KBM-7 (cell line): ENCODE measurements at regions not wholly inside any gene's neighbourhood (a gene's known extent, or its start where the extent isn't known, plus 50 kb on each side); places are given as distances from the start of the nearest gene placed in this dataset.
"Not testable (repeated sequence)": the region's sequence is repeated elsewhere in the genome, so short reads cannot be mapped to it uniquely, and the experiment has no call there.

ENCODE experiments used
- DNase-seq: peaks from one replicate; pipeline ENCODE4 v3.0.0-alpha.2; 2015
- in situ Hi-C: fragments of 300-500 bp; cut with MboI; formaldehyde crosslinking; loops from 2 replicates; pipeline ENCODE4 v1.14.3; 2020; ENCODE audit warnings: low sequenced_read_pairs, low pct_unique_long_range_greater_than_20kb, mixed read lengths

GRCh38 chr17:31600144-31600543 lies 208.7 kb downstream of the RAB11FIP4 start:
- in situ Hi-C loops, DNase-seq: not testable (repeated sequence)

- in situ Hi-C loops, result no loop called here
- DNase-seq, result no peak
Measured at GRCh38 chr17:31598921-31599571, 207.6 kb downstream of the RAB11FIP4 start.

- in situ Hi-C loops, result no loop called here
- DNase-seq, result no peak
Measured at GRCh38 chr17:31598399-31598782, 206.9 kb downstream of the RAB11FIP4 start.

- DNase-seq, result no peak
- in situ Hi-C loops, result no loop called here
Measured at GRCh38 chr17:31597646-31598398, 206.3 kb downstream of the RAB11FIP4 start.

GRCh38 chr17:31596382-31597323 lies 205.2 kb downstream of the RAB11FIP4 start:
- in situ Hi-C loops, result no loop called here
- DNase-seq, result peak; percentile 88

- DNase-seq, result no peak
Measured at GRCh38 chr17:31595666-31596381, 204.3 kb downstream of the RAB11FIP4 start.

GRCh38 chr17:31595076-31595475 lies 203.6 kb downstream of the RAB11FIP4 start:
- no peak for DNase-seq
- in situ Hi-C loops, result no loop called here

More at GRCh38 chr17:31595666-31596381, 204.3 kb downstream of the RAB11FIP4 start:
- in situ Hi-C loops, result no loop called here

GRCh38 chr17:31594416-31594815 lies 202.9 kb downstream of the RAB11FIP4 start:
- no peak for DNase-seq
- in situ Hi-C loops, result no loop called here

- in situ Hi-C loops, result no loop called here
- no peak for DNase-seq
Measured at GRCh38 chr17:31593806-31594205, 202.3 kb downstream of the RAB11FIP4 start.

- in situ Hi-C loops, result no loop called here
- DNase-seq, result no peak
Measured at GRCh38 chr17:31591924-31592323, 200.4 kb downstream of the RAB11FIP4 start.

- in situ Hi-C loops, result no loop called here
- no peak for DNase-seq
Measured at GRCh38 chr17:31588512-31588911, 197.0 kb downstream of the RAB11FIP4 start.

GRCh38 chr17:31588034-31588433 lies 196.6 kb downstream of the RAB11FIP4 start:
- no peak for DNase-seq
- in situ Hi-C loops, result no loop called here
